Lower lobe of right lung (tissue), 2 donors: ENCODE measurements at regions not wholly inside any gene's neighbourhood (a gene's known extent, or its start where the extent isn't known, plus 50 kb on each side); places are given as distances from the start of the nearest gene placed in this dataset.

Experiments
- ATAC-seq, 2 donors: fragments of 200-7000 bp; cut with Tn5 transposase; one replicate each; pipeline ENCODE4 v1.9.1; 2020 to 2022; ENCODE audit warnings: mild to moderate bottlenecking in 2 of 2, moderate library complexity in 2 of 2
- DNase-seq: peaks from one replicate; pipeline ENCODE4 v3.0.0-alpha.2; 2020
- H3K27ac ChIP-seq: fragments of 200-600 bp; one replicate; pipeline ENCODE4 v1.8.0; 2022
- H3K27me3 ChIP-seq: fragments of 200-600 bp; one replicate; pipeline ENCODE4 v1.8.0; 2022; ENCODE audit warnings: low read depth
- H3K36me3 ChIP-seq: fragments of 200-600 bp; one replicate; pipeline ENCODE4 v1.8.0; 2022; ENCODE audit warnings: mild to moderate bottlenecking
- H3K4me1 ChIP-seq: fragments of 200-600 bp; one replicate; pipeline ENCODE4 v1.8.0; 2022
- H3K4me3 ChIP-seq: fragments of 200-600 bp; one replicate; pipeline ENCODE4 v1.8.0; 2022; ENCODE audit warnings: mild to moderate bottlenecking
- H3K9me3 ChIP-seq: fragments of 200-600 bp; one replicate; pipeline ENCODE4 v1.8.0; 2022
- CTCF ChIP-seq: fragments of 200-600 bp; IDR thresholded peaks from one replicate; pipeline ENCODE4 v1.8.0; 2022; ENCODE audit warnings: antibody characterized with exemption, mild to moderate bottlenecking
- intact Hi-C: fragments of 100-400 bp; cut with DNase I; formaldehyde crosslinking; loops from one replicate; pipeline ENCODE4 v1.11.0; 2022
- donor health status: DM: no; HTN: yes; CAD: no; lungs with severe emphysema.

GRCh38 chr18:6465281-6465680 is 50.6 kb upstream of the L3MBTL4 start:
- Histone ChIP-seq H3K27me3 (no peaks in the 10 kb centered on the region), H3K9me3 (no peaks in the 10 kb centered on the region), H3K4me3 (no peak overlapping the region), H3K36me3 (no peaks in the 10 kb centered on the region), H3K27ac (no peak overlapping the region), H3K4me1 (no peaks in the 10 kb centered on the region)
- no peak for TF ChIP-seq CTCF
- DNase-seq (no peak), ATAC-seq (no peak)
- intact Hi-C loops: no loop called here

GRCh38 chr18:6476190-6476589 is 61.5 kb upstream of the L3MBTL4 start:
- Histone ChIP-seq H3K4me3 (no peak overlapping the region), H3K36me3 (no peaks in the 10 kb centered on the region), H3K27ac (no peak overlapping the region), H3K27me3 (no peaks in the 10 kb centered on the region), H3K4me1 (no peaks in the 10 kb centered on the region), H3K9me3 (no peaks in the 10 kb centered on the region)
- no peak for TF ChIP-seq CTCF
- ATAC-seq: no peak
- intact Hi-C loops: no loop called here
- no peak for DNase-seq

GRCh38 chr18:6476880-6477279 is 62.2 kb upstream of the L3MBTL4 start:
- DNase-seq (no peak), ATAC-seq (no peak)
- no peaks in the 10 kb centered on the region for H3K4me1 ChIP-seq
- no peaks in the 10 kb centered on the region for H3K36me3 ChIP-seq
- no peaks in the 10 kb centered on the region for H3K9me3 ChIP-seq
- no peak for TF ChIP-seq CTCF
- H3K4me3 ChIP-seq: no peak overlapping the region
- no peak overlapping the region for H3K27ac ChIP-seq
- H3K27me3 ChIP-seq: no peaks in the 10 kb centered on the region
- intact Hi-C loops: no loop called here

- Histone ChIP-seq H3K4me1 (no peaks in the 10 kb centered on the region), H3K27ac (no peak overlapping the region), H3K9me3 (no peaks in the 10 kb centered on the region), H3K27me3 (no peaks in the 10 kb centered on the region), H3K36me3 (no peaks in the 10 kb centered on the region), H3K4me3 (no peak overlapping the region)
- intact Hi-C loops: no loop called here
- DNase-seq (no peak), ATAC-seq (no peak)
- TF ChIP-seq CTCF: no peak
Measured at GRCh38 chr18:6478121-6478520, 63.4 kb upstream of the L3MBTL4 start.

- Histone ChIP-seq H3K36me3 (no peaks in the 10 kb centered on the region), H3K4me1 (no peaks in the 10 kb centered on the region), H3K27ac (no peak overlapping the region), H3K9me3 (no peaks in the 10 kb centered on the region), H3K27me3 (no peaks in the 10 kb centered on the region), H3K4me3 (no peak overlapping the region)
- no peak for TF ChIP-seq CTCF
- intact Hi-C loops: no loop called here
- DNase-seq (no peak), ATAC-seq (no peak)
Measured at GRCh38 chr18:6479699-6480098, 65.0 kb upstream of the L3MBTL4 start.
